ENCODE measurements at regions not wholly inside any gene's neighbourhood (a gene's known extent, or its start where the extent isn't known, plus 50 kb on each side); places are given as distances from the start of the nearest gene placed in this dataset.

DNA sequence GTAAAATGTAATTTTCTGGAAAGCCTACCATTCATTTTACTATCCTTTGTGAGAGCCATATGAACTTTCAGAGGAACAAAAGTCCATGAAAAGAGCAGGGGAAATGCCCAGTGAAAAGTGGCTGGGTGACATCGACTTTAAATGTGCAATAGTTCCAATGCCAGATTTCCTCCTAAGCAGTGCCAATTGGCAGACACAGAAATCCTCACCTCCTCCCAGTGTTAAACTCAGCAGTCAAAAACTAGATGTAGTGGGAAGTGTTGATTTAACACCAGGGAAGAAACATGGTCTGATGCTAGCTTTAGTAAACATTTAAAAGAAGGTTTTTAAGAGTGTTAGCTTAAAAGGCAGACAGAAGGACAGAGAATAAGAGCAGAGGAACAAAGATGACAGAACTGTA lies 2055.2 kb downstream of the MAT2B start:
- no peaks in the 10 kb centered on the region for H3K9me3 ChIP-seq

DNA sequence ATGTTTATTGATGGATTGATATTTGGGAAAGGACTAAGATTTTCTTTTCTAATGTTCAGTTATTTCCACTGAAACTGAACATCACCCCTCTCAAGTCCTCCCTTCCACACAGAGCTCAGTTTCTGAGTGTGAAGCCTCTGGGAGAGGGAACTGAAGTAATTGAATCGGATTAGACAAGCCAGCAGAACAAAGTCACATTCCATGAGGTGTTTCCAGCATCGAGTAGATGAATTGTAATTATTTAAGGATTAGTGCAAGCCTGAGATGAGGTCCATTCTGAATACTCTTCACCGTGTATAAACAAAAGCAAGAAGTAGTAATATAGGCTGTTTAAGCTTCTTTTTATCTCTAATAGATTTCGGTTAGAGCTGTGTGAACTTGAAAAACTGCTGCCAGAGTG lies 2060.5 kb downstream of the MAT2B start:
- Histone ChIP-seq H3K4me1 (no peaks in the 10 kb centered on the region), H3K4me3 (ENCODE audit: low read depth, low read length) (no peak overlapping the region), H3K27me3 (no peaks in the 10 kb centered on the region), H3K9me3 (no peaks in the 10 kb centered on the region), H3K36me3 (no peaks in the 10 kb centered on the region)
- DNase-seq: no peak
- no peak for TF ChIP-seq CTCF (IDR thresholded peaks at IDR 0.05; ENCODE audit: low read depth, low read length)

More for the DNA sequence above, 2055.2 kb downstream of the MAT2B start:
- no peak for TF ChIP-seq CTCF (IDR thresholded peaks at IDR 0.05; ENCODE audit: low read depth, low read length)
- Histone ChIP-seq H3K4me3 (ENCODE audit: low read depth, low read length) (no peak overlapping the region), H3K27me3 (no peaks in the 10 kb centered on the region), H3K4me1 (no peaks in the 10 kb centered on the region), H3K36me3 (no peaks in the 10 kb centered on the region)
- no peak for DNase-seq

DNA sequence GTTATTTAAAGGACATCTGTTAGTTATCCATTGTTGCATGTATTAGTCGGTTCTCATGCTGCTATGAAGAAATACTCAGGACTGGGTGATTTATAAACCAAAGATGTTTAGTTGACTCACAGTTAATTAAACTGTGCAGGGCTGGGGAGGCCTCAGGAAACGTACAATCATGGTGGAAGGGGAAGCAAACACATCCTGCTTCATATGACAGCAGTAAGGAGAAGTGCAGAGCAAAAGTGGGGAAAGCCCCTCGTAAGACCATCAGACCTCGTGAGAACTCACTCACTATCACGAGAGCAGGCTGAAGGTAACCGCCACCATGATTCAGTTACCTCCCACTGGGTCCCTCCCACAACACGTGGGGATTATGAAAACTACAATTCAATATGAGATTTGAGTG lies 2064.1 kb downstream of the MAT2B start:
- Histone ChIP-seq H3K4me3 (ENCODE audit: low read depth, low read length) (no peak overlapping the region), H3K27me3 (no peaks in the 10 kb centered on the region), H3K36me3 (no peaks in the 10 kb centered on the region), H3K4me1 (no peaks in the 10 kb centered on the region), H3K9me3 (no peaks in the 10 kb centered on the region)
- TF ChIP-seq CTCF (IDR thresholded peaks at IDR 0.05; ENCODE audit: low read depth, low read length): no peak
- no peak for DNase-seq

GRCh38 chr5:165573445-165573844 lies 2068.0 kb downstream of the MAT2B start:
- H3K27me3 ChIP-seq: no peaks in the 10 kb centered on the region
- no peak overlapping the region for H3K4me3 ChIP-seq (ENCODE audit: low read depth, low read length)
- no peaks in the 10 kb centered on the region for H3K36me3 ChIP-seq
- DNase-seq: no peak
- no peak for TF ChIP-seq CTCF (IDR thresholded peaks at IDR 0.05; ENCODE audit: low read depth, low read length)
- no peaks in the 10 kb centered on the region for H3K4me1 ChIP-seq
- no peaks in the 10 kb centered on the region for H3K9me3 ChIP-seq

GRCh38 chr5:165574100-165574499 lies 2068.7 kb downstream of the MAT2B start:
- Histone ChIP-seq H3K36me3 (no peaks in the 10 kb centered on the region), H3K9me3 (no peaks in the 10 kb centered on the region), H3K4me3 (ENCODE audit: low read depth, low read length) (no peak overlapping the region), H3K27me3 (no peaks in the 10 kb centered on the region), H3K4me1 (no peaks in the 10 kb centered on the region)
- no peak for TF ChIP-seq CTCF (IDR thresholded peaks at IDR 0.05; ENCODE audit: low read depth, low read length)
- DNase-seq: no peak

DNA sequence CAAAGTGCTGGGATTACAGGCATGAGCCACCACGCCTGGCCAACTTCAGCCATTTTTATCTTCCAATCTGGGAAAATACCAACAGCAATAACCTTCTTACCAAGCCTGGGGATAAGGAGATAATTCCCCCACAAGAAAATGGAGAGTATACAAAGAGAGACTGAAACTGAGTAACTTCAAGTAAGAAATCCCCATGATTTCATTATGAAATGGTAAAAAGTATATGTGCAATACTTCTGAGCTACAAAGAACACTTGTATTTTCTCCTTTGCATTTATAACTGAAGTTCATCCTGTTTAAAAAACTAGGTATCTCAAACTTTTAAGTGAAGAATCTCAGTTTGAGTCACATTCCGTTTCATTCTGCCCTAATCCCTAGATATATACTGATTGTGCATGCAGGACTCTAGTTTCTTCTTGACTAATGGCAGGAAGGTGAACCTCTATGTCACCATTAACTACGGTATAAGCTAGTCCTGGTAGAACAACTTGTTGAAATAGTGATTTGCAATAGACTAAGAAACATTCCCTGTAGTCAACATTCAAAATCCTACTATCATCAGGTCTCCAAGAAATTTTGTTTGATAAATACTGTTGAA lies 2071.4 kb downstream of the MAT2B start:
- TF ChIP-seq CTCF (IDR thresholded peaks at IDR 0.05; ENCODE audit: low read depth, low read length): no peak
- Histone ChIP-seq H3K27me3 (no peaks in the 10 kb centered on the region), H3K4me1 (no peaks in the 10 kb centered on the region), H3K4me3 (ENCODE audit: low read depth, low read length) (no peak overlapping the region), H3K36me3 (no peaks in the 10 kb centered on the region), H3K9me3 (no peaks in the 10 kb centered on the region)
- DNase-seq: no peak

Data from BE2C (cell line).